Naive thymus-derived CD4-positive, alpha-beta T cell (primary cell): ENCODE measurements at regions not wholly inside any gene's neighbourhood (a gene's known extent, or its start where the extent isn't known, plus 50 kb on each side); places are given as distances from the start of the nearest gene placed in this dataset.

Source experiments
- ATAC-seq: fragments of 150-1000 bp; cut with Tn5 transposase; 2 replicates; pipeline ENCODE4 v1.10.0; 2021; ENCODE audit warnings: mild to moderate bottlenecking, moderate library complexity
- CTCF ChIA-PET: fragments of 350-600 bp; sonication (Branson Sonifier 250); formaldehyde crosslinking; loops from one replicate; lab custom pipeline; 2021; ENCODE audit warnings: antibody characterized with exemption; lab: Charles Lee
- POLR2A ChIA-PET: fragments of 350-600 bp; sonication (Branson Sonifier 250); formaldehyde crosslinking; loops from one replicate; lab custom pipeline; 2021; ENCODE audit warnings: antibody characterized with exemption, inconsistent platforms; lab: Charles Lee
- DNase-seq, 9 donors: peaks; one replicate each; pipeline versions ENCODE4 v3.0.0 to v3.0.0-alpha.2; 2020 to 2022; ENCODE audit warnings: mixed read lengths in 1 of 9
- H3K27ac ChIP-seq: one replicate; pipeline ENCODE4 v1.7.0; 2013; ENCODE audit warnings: mild to moderate bottlenecking, low read depth, low read length, moderate library complexity
- H3K27me3 ChIP-seq, 2 donors: one replicate each; pipeline ENCODE4 v1.7.0; 2013; ENCODE audit warnings: low read length in 2 of 2, mild to moderate bottlenecking in 2 of 2, moderate library complexity in 2 of 2; ENCODE audit not compliant: control insufficient read depth in 2 of 2, insufficient read depth in 2 of 2
- H3K36me3 ChIP-seq, 3 experiments: 1 replicate in 2 of 3; 2 replicates in 1 of 3; pipeline ENCODE4 v1.7.0; 2013; ENCODE audit warnings: low read length in 3 of 3, mild to moderate bottlenecking in 3 of 3, moderate library complexity in 1 of 3; ENCODE audit not compliant: insufficient read depth in 3 of 3, control insufficient read depth in 2 of 3
- H3K4me1 ChIP-seq, 2 donors: one replicate each; pipeline ENCODE4 v1.7.0; 2013; ENCODE audit warnings: low read length in 2 of 2, mild to moderate bottlenecking in 2 of 2, moderate library complexity in 1 of 2; ENCODE audit not compliant: control insufficient read depth in 2 of 2, insufficient read depth in 2 of 2
- H3K4me3 ChIP-seq: 2 replicates; pipeline ENCODE4 v1.7.0; 2013; ENCODE audit warnings: mild to moderate bottlenecking, low read length
- H3K9me3 ChIP-seq, 3 experiments: 1 replicate in 2 of 3; 2 replicates in 1 of 3; pipeline ENCODE4 v1.7.0; 2013; ENCODE audit warnings: low read length in 3 of 3; ENCODE audit not compliant: control insufficient read depth in 2 of 3
- H3K27ac Mint-ChIP-seq, 9 donors: one replicate each; pipeline ENCODE4 v1.8.0; 2020 to 2022; ENCODE audit warnings: mixed read lengths in 9 of 9, mild to moderate bottlenecking in 8 of 9, moderate library complexity in 5 of 9, inconsistent platforms in 2 of 9
- H3K27me3 Mint-ChIP-seq, 5 donors: one replicate each; pipeline ENCODE4 v1.8.0; 2021 to 2022; ENCODE audit warnings: mixed read lengths in 5 of 5, mild to moderate bottlenecking in 1 of 5
- H3K36me3 Mint-ChIP-seq, 5 donors: one replicate each; pipeline ENCODE4 v1.8.0; 2020 to 2022; ENCODE audit warnings: mixed read lengths in 5 of 5, mild to moderate bottlenecking in 3 of 5, inconsistent platforms in 1 of 5
- H3K4me1 Mint-ChIP-seq, 7 donors: one replicate each; pipeline ENCODE4 v1.8.0; 2020 to 2022; ENCODE audit warnings: mixed read lengths in 7 of 7, mild to moderate bottlenecking in 3 of 7, inconsistent platforms in 1 of 7
- H3K4me3 Mint-ChIP-seq, 10 donors: one replicate each; pipeline ENCODE4 v1.8.0; 2020 to 2022; ENCODE audit warnings: mild to moderate bottlenecking in 10 of 10, mixed read lengths in 10 of 10, moderate library complexity in 6 of 10, inconsistent platforms in 2 of 10
- H3K9me3 Mint-ChIP-seq, 11 donors: one replicate each; pipeline ENCODE4 v1.8.0; 2020 to 2022; ENCODE audit warnings: mixed read lengths in 11 of 11, mild to moderate bottlenecking in 4 of 11, inconsistent platforms in 1 of 11, moderate library complexity in 1 of 11
- intact Hi-C, 2 donors: fragments of 100-400 bp; cut with micrococcal nuclease; formaldehyde crosslinking; loops; one replicate each; pipeline ENCODE4 v1.15.1; 2023

DNA sequence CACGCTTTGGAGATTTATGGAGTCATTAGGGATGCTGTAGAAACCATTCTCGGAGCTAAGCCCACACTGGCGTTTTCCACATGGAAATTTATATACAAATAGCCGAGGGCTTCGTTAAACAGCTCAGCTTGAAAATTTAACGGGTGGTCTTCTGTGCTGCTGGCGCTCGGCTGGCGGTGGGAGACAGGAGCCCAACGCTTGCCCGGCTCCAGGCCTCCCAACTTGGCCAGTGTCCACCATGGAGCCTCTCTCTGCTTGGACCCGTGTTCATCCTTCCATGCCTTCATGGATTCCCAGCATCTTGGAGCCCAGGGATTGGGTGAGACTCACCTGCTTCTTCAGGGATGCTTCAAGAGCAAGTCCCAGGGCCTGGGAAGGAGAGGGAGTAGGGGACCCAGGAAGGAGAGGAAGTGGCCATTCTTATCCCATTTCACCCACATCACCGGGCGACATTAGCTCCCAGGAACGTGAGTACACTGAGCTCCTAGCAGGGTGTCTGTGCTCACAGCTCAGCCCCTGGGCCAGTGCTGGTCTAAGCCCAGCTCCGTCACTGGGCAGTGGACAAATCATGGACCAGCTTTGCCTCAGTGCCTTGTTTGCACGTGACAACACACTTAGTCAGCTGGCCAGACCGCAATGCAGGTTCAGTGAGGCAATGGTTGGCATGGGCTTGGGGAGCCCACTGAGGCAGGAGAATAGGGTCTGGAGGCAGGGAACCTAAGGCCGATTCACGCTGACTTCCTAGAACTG is 944.3 kb downstream of the BRD1 start:
- no peaks in the 10 kb centered on the region for H3K9me3 ChIP-seq
- Mint-ChIP-seq H3K27me3 (peaks cover 0 to 4% (median 0%) of the 10 kb centered on the region in 5 donors), H3K27ac (no peak overlapping the region), H3K36me3 (no peaks in the 10 kb centered on the region), H3K9me3 (no peaks in the 10 kb centered on the region), H3K4me1 (no peaks in the 10 kb centered on the region), H3K4me3 (no peak overlapping the region)
- no peak overlapping the region for H3K4me3 ChIP-seq
- no peak for DNase-seq
- no peaks in the 10 kb centered on the region for H3K27me3 ChIP-seq
- intact Hi-C loops = no loop called here
- no peaks in the 10 kb centered on the region for H3K36me3 ChIP-seq
- no peak for ATAC-seq
- CTCF ChIA-PET = no interaction called here
- POLR2A ChIA-PET = no interaction called here
- H3K4me1 ChIP-seq = no peaks in the 10 kb centered on the region
- H3K27ac ChIP-seq = no peak overlapping the region

DNA sequence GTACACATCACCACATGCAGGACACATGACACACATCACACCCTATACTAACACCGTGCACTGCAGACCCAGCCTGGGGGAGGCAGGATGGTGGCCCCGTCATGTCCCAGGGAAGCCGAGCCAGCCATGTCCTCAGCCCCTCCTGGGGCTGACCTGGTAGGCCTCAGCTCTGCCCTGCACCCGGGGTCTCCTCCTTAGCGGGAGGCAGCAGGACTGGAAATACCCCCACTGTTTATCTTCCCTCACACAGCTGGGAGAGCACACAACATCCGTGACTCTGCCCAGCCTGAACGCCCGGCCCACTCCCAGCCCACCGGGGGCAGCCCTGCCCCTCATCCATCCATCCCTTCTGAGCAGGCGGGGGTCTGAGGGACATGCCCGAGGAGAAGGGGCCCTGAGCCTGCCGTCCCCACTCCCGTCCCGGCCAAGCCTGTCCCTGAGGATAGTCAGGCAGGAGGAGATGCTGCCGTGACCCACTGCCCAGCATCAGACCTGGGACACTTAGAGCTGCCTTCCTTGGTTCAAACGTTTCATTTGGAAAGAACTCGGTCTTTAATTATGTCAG is 945.0 kb downstream of the BRD1 start:
- intact Hi-C loops = no loop called here
- Mint-ChIP-seq H3K27me3 (peaks cover 0 to 4% (median 0%) of the 10 kb centered on the region in 5 donors), H3K9me3 (no peaks in the 10 kb centered on the region), H3K27ac (no peak overlapping the region), H3K4me1 (no peaks in the 10 kb centered on the region), H3K36me3 (no peaks in the 10 kb centered on the region), H3K4me3 (no peak overlapping the region)
- DNase-seq (no peak), ATAC-seq (no peak)
- CTCF ChIA-PET = no interaction called here
- H3K4me3 ChIP-seq = no peak overlapping the region
- H3K9me3 ChIP-seq = no peaks in the 10 kb centered on the region
- H3K4me1 ChIP-seq = no peaks in the 10 kb centered on the region
- POLR2A ChIA-PET = no interaction called here
- H3K27ac ChIP-seq = no peak overlapping the region
- H3K27me3 ChIP-seq = no peaks in the 10 kb centered on the region
- H3K36me3 ChIP-seq = no peaks in the 10 kb centered on the region

DNA sequence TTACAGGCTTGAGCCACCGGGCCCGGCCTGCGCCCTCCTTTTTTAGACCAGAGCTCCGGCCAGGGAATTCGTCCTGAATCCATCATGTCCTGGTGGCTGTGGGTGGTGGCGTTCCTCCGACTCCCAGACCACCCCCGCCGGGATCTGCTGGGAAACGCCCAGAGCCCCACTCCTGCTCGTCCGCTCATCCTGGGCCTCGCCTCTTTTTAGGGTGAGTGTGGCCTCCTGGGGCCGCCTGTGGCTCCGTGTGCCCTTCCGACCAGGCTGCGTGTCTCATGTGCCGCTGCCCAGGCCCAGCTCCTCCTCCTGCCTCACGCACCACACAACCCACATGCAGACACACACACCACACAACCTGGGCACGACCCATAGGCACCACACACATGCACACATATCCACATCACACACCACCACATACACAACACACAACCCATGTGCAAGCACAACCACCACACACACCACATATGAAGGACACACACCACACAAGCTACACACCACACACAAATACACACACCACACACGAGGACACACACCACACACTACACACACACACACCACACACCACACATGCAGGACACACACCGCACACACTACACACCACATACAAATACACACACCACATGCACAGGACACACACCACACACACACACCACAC is 946.2 kb downstream of the BRD1 start:
- Mint-ChIP-seq H3K27ac (no peak overlapping the region), H3K27me3 (peaks cover 0 to 11% (median 0%) of the 10 kb centered on the region in 5 donors), H3K9me3 (no peaks in the 10 kb centered on the region), H3K4me3 (no peak overlapping the region), H3K4me1 (no peaks in the 10 kb centered on the region), H3K36me3 (no peaks in the 10 kb centered on the region)
- ChIA-PET CTCF (no interaction called here), POLR2A (no interaction called here)
- Histone ChIP-seq H3K27ac (no peak overlapping the region), H3K36me3 (no peaks in the 10 kb centered on the region), H3K4me3 (no peak overlapping the region), H3K27me3 (no peaks in the 10 kb centered on the region), H3K4me1 (no peaks in the 10 kb centered on the region), H3K9me3 (no peaks in the 10 kb centered on the region)
- DNase-seq = no peak
- ATAC-seq = no peak
- intact Hi-C loops = no loop called here

DNA sequence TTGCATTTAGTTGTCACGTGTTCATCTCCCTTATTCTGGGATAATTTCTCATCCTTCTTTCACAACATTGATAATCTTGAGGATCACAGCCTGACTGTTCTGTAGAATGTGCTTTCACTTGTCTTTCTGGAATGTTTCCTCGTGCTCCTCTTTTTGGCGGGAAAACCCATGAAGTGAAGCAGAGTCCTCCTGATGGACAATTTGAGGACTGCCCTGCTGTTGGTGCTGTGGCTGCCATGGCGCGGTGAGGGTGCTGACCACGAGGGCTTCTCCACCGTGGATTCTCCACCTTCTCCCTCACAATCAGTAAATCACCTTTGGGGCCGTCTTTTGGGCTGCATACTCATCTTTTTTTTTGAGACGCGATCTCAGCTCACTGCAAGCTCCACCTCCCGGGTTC is 946.9 kb downstream of the BRD1 start:
- POLR2A ChIA-PET = no interaction called here
- Histone ChIP-seq H3K27ac (no peak overlapping the region), H3K4me3 (no peak overlapping the region), H3K4me1 (no peaks in the 10 kb centered on the region), H3K9me3 (no peaks in the 10 kb centered on the region), H3K27me3 (no peaks in the 10 kb centered on the region), H3K36me3 (no peaks in the 10 kb centered on the region)
- Mint-ChIP-seq H3K36me3 (no peaks in the 10 kb centered on the region), H3K9me3 (peaks cover 0 to 2% (median 0%) of the 10 kb centered on the region in 11 donors), H3K4me3 (no peak overlapping the region), H3K27ac (no peak overlapping the region), H3K27me3 (peaks cover 0 to 14% (median 0%) of the 10 kb centered on the region in 5 donors), H3K4me1 (no peaks in the 10 kb centered on the region)
- ATAC-seq (no peak), DNase-seq (no peak)
- intact Hi-C loops = no loop called here
- CTCF ChIA-PET = no interaction called here

DNA sequence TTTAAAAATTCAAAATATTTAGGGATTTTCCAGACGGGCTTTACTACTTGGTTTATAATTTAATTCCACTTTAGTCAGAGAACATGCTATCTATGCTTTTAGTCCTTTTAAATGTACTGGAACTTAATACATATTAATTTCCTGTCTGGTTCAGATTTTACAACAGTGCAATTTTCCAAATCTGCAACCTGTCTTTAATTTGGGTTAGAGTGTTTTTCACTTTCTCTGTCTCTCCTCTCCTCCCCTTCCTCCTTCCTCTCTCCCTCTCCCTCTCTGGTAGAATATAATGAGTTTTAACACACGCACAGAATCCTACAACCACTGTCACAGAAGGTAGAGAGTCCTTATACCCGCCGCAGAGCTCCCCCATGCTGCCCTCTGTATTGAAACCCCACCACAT is 950.7 kb downstream of the BRD1 start:
- Mint-ChIP-seq H3K4me1 (no peaks in the 10 kb centered on the region), H3K36me3 (no peaks in the 10 kb centered on the region), H3K9me3 (peaks cover 0 to 2% (median 0%) of the 10 kb centered on the region in 11 donors), H3K4me3 (no peak overlapping the region), H3K27ac (no peak overlapping the region), H3K27me3 (peaks cover 0 to 18% (median 5%) of the 10 kb centered on the region in 5 donors)
- H3K27ac ChIP-seq = no peak overlapping the region
- no peaks in the 10 kb centered on the region for H3K4me1 ChIP-seq
- POLR2A ChIA-PET = interaction anchor here (0.6 kb wide), 1 partner anchor 88 kb away, joined by 3 read pairs; no protein-coding TSS in a partner anchor
- no peaks in the 10 kb centered on the region for H3K36me3 ChIP-seq
- no peak overlapping the region for H3K4me3 ChIP-seq
- intact Hi-C loops = no loop called here
- H3K9me3 ChIP-seq = no peaks in the 10 kb centered on the region
- ATAC-seq (no peak), DNase-seq (no peak)
- CTCF ChIA-PET = no interaction called here
- H3K27me3 ChIP-seq = no peaks in the 10 kb centered on the region

DNA sequence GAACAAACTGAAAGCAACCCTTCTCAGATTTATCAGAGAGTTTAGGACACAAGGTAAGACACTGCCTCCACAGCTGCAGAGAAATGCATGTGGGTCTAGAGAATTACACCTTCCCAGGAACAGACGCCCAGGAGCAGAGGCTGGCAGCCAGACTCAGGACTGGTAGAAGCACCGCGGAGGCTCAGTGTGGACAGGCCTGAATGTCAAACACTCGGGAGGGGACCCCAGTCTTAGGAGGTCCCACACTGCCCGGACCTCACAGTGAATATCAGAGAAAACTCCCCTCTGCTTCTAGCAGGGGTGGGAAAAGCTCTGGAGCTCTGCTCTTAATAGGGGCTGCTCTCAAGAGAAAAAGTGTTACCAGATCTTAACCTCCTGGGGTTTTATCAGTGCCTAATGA is 952.7 kb downstream of the BRD1 start:
- Mint-ChIP-seq H3K27ac (no peak overlapping the region), H3K36me3 (peaks cover 0 to 4% (median 0%) of the 10 kb centered on the region in 5 donors)
- POLR2A ChIA-PET = no interaction called here

More for the DNA sequence above, 952.7 kb downstream of the BRD1 start:
- intact Hi-C loops = no loop called here
- H3K4me3 Mint-ChIP-seq = no peak overlapping the region
- CTCF ChIA-PET = no interaction called here
- ATAC-seq (no peak), DNase-seq (no peak)
- Histone ChIP-seq H3K9me3 (no peaks in the 10 kb centered on the region), H3K27me3 (no peaks in the 10 kb centered on the region), H3K36me3 (no peaks in the 10 kb centered on the region), H3K4me1 (no peaks in the 10 kb centered on the region), H3K27ac (no peak overlapping the region), H3K4me3 (no peak overlapping the region)
- peaks cover 0 to 7% (median 5%) of the 10 kb centered on the region in 11 donors for H3K9me3 Mint-ChIP-seq
- H3K4me1 Mint-ChIP-seq = no peaks in the 10 kb centered on the region
- H3K27me3 Mint-ChIP-seq = peaks cover 0 to 23% (median 9%) of the 10 kb centered on the region in 5 donors
